Astrocyte of the spinal cord (primary cell): ENCODE measurements at regions not wholly inside any gene's neighbourhood (a gene's known extent, or its start where the extent isn't known, plus 50 kb on each side); places are given as distances from the start of the nearest gene placed in this dataset.
A peak's percentile ranks its signal among the peaks of the same experiment; 100 is the strongest.

ENCODE experiments used
- DNase-seq: peaks from one replicate; pipeline ENCODE4 v3.0.0; 2011; ENCODE audit warnings: low read depth, low spot score
- H3K4me3 ChIP-seq: 2 replicates; pipeline ENCODE4 v1.5.1; 2011; ENCODE audit warnings: low read depth, mild to moderate bottlenecking, low read length, moderate library complexity
- in situ Hi-C: cut with HindIII; loops from 2 replicates; pipeline ENCODE4 v1.10.0; 2017; ENCODE audit warnings: low sequenced_read_pairs
- TF ChIP-seq, protein P1 (sequence below): IDR thresholded peaks from 2 replicates; pipeline ENCODE4 v1.5.1; 2012; ENCODE audit warnings: low read depth, mild to moderate bottlenecking, low read length, inconsistent platforms

DNA sequence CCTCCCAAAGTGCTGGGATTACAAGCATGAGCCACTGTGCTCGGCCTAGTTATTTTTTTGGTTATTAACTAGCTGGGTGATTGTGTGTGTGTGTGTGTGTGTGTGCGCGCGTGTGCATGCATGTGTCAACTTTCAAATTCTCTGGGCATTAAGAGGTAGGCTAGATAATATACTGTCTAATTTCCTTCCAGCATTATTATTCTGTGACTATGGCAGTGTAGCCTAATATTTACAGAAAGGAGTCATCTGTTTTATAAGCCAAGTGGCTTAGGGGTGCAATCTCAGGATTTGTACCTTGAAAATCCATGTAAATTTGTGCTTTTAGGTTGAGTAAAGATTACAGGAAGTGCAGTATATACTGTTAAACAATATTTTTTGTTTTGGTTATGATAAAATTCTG, 85.1 kb upstream of the ZBTB20 start:
- no peak for DNase-seq
- H3K4me3 ChIP-seq, result no peak overlapping the region
- in situ Hi-C loops, result no loop called here
- TF ChIP-seq, protein P1, sequence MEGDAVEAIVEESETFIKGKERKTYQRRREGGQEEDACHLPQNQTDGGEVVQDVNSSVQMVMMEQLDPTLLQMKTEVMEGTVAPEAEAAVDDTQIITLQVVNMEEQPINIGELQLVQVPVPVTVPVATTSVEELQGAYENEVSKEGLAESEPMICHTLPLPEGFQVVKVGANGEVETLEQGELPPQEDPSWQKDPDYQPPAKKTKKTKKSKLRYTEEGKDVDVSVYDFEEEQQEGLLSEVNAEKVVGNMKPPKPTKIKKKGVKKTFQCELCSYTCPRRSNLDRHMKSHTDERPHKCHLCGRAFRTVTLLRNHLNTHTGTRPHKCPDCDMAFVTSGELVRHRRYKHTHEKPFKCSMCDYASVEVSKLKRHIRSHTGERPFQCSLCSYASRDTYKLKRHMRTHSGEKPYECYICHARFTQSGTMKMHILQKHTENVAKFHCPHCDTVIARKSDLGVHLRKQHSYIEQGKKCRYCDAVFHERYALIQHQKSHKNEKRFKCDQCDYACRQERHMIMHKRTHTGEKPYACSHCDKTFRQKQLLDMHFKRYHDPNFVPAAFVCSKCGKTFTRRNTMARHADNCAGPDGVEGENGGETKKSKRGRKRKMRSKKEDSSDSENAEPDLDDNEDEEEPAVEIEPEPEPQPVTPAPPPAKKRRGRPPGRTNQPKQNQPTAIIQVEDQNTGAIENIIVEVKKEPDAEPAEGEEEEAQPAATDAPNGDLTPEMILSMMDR, result no peak

DNA sequence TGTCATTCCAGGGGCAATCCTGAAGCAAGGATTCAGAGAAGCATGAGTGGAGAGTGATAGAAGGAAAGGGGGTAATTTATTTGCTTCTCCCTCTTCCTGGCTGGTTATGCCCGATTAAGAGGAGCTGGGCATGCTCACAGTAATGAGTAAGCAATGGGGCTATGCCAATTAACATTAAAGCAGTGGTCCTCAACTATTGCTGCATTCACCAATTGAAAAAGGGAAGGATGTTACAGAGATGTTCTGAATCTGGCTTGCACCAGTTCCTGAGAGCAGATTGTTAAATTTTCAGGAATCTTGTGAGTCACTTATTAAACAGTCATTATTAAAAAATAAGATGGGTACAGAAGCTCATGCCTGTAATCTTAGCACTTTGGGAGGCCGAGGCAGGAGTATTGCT, 85.9 kb upstream of the ZBTB20 start:
- in situ Hi-C loops, result no loop called here
- no peak for DNase-seq

DNA sequence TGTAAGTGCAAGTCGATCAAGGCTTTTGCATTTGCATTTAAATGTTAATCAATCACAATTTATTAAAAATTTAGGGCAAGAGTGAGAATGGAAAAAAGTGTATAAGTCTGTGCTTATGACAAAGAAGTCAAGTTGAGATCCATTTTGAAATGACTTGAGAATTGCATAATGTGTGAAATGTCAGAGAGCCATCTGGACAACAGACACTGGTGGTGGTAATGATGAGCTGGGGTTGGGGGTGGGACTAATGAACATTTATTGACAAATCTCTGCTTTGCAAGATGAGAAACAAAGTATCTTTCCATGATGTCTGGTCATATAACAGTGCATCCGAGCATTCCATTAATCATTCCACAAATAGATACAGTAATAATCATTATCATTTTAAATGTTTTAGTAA, 89.4 kb upstream of the ZBTB20 start:
- DNase-seq, result no peak
- in situ Hi-C loops, result no loop called here
- TF ChIP-seq, protein P1, result no peak
- no peak overlapping the region for H3K4me3 ChIP-seq

More for the DNA sequence above, 85.9 kb upstream of the ZBTB20 start:
- H3K4me3 ChIP-seq, result no peak overlapping the region
- TF ChIP-seq, protein P1, result no peak

DNA sequence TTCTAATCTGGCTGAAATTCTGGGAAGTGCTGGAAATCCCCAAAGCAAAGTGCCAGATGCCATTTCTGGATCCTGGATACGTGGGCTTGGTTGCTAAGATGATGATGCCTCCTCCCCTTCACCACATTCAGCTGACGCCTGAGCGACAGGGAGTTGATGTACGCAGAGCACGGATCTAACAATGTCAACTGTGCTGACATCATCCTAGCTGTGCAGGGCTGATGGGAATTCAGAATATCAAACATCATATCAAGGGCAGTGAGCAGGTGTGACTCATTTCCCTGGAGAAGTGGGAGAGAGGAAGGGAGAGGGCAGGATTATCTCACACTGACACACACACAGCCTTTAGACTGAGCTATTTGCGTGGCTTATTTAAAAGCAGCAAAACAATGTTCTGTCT, 92.6 kb upstream of the ZBTB20 start:
- in situ Hi-C loops, result no loop called here
- peak; percentile 94 for DNase-seq
- TF ChIP-seq, protein P1, result no peak
- no peak overlapping the region for H3K4me3 ChIP-seq

DNA sequence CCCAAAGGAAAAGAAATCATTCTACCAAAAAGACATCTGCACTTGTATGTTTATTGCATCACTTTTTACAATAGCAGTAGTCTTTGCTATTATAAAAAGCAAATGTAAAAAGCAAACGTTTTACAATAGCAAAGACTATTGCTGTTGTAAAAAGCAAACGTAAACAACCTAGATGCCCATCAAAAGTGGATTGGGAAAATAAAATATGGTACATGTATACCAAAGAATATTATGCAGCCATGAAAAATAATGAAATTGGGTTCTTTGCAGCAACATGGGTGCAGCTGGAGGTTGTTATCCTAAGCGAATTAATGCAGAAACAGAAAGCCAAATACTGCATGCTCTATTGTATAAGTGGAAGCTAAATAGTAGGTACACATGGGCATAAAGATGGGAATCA, 97.3 kb upstream of the ZBTB20 start:
- H3K4me3 ChIP-seq, result no peak overlapping the region

DNA sequence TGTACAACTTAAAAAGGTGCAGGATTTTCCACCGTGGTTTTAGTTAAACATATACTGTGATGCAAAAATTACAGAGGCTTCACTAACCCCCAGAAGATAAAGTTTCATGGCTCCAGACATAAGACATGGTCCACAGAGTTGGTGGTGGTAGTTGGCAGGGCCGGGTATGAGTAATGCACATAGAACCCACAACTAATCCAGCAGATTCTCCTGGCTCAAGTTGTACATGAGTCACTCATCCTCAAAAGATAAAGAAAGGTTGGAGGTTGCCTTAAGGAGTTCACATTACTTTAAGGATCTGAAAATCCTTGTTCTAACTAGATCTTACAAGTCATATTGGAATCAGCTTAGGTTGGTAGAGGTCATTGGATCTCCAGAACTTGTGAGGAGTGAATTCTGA, 98.3 kb upstream of the ZBTB20 start:
- peak; percentile 92 for DNase-seq
- in situ Hi-C loops, result no loop called here
- TF ChIP-seq, protein P1, result no peak
- no peak overlapping the region for H3K4me3 ChIP-seq

More for the DNA sequence above, 97.3 kb upstream of the ZBTB20 start:
- TF ChIP-seq, protein P1, result no peak
- DNase-seq, result no peak
- in situ Hi-C loops, result no loop called here

DNA sequence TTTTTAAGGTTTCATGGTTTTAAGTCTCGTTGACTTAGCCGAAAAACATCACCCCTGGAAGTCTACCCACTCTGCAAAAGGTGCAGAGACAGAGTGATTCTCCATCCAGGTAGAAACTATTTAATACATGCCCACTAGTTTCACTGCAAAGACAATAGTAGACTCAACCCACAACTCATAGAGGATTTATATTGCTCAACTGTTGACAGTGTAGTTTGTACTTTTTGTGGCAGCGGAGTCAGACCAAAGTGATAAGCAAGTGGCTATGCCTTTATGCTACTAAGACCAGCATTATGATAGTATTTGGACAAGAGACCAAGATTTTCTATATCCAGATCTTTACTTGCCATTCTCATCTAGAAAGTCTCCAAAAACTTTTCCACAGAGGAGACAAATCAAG, 98.8 kb upstream of the ZBTB20 start:
- TF ChIP-seq, protein P1, result no peak
- in situ Hi-C loops, result no loop called here
- DNase-seq, result no peak
- H3K4me3 ChIP-seq, result no peak overlapping the region
